SHP77 treated with DMSO at 0.1 percent for 48 hours (cell line): ENCODE measurements at regions not wholly inside any gene's neighbourhood (a gene's known extent, or its start where the extent isn't known, plus 50 kb on each side); places are given as distances from the start of the nearest gene placed in this dataset.
A peak's percentile ranks its signal among the peaks of the same experiment; 100 is the strongest.

Experiments used
- DNase-seq: peaks from one replicate; lab custom pipeline; 2025; lab: John Stamatoyannopoulos, UW

- no peak for DNase-seq
Measured at GRCh38 chr2:121969166-121969565, 213.7 kb downstream of the TSN start.

- no peak for DNase-seq
Measured at GRCh38 chr2:121969766-121970639, 214.6 kb downstream of the TSN start.

GRCh38 chr2:121972203-121972602, 216.8 kb downstream of the TSN start:
- DNase-seq: no peak

- peak; percentile 43 for DNase-seq
Measured at GRCh38 chr2:121974897-121975661, 219.6 kb downstream of the TSN start.

- no peak for DNase-seq
Measured at GRCh38 chr2:121976926-121977325, 221.5 kb downstream of the TSN start.

GRCh38 chr2:121977326-121977725, 221.9 kb downstream of the TSN start:
- no peak for DNase-seq

GRCh38 chr2:121992700-121993099, 237.2 kb downstream of the TSN start:
- no peak for DNase-seq

- no peak for DNase-seq
Measured at GRCh38 chr2:121993682-121994081, 238.2 kb downstream of the TSN start.

- no peak for DNase-seq
Measured at GRCh38 chr2:121994238-121995206, 239.1 kb downstream of the TSN start.

GRCh38 chr2:121998751-121999150, 243.3 kb downstream of the TSN start:
- DNase-seq: no peak

GRCh38 chr2:121999264-121999663, 243.8 kb downstream of the TSN start:
- no peak for DNase-seq

- no peak for DNase-seq
Measured at GRCh38 chr2:122000556-122001340, 245.3 kb downstream of the TSN start.

- DNase-seq: no peak
Measured at GRCh38 chr2:122001441-122001874, 246.0 kb downstream of the TSN start.

- no peak for DNase-seq
Measured at GRCh38 chr2:122003196-122003940, 247.9 kb downstream of the TSN start.

- DNase-seq: no peak
Measured at GRCh38 chr2:122007126-122007525, 251.7 kb downstream of the TSN start.

- no peak for DNase-seq
Measured at GRCh38 chr2:122007577-122007976, 252.1 kb downstream of the TSN start.

- no peak for DNase-seq
Measured at GRCh38 chr2:122009561-122009960, 254.1 kb downstream of the TSN start.

GRCh38 chr2:122011493-122012270, 256.2 kb downstream of the TSN start:
- DNase-seq: no peak

- DNase-seq: no peak
Measured at GRCh38 chr2:122018736-122019135, 263.3 kb downstream of the TSN start.

- DNase-seq: no peak
Measured at GRCh38 chr2:122019724-122020123, 264.3 kb downstream of the TSN start.
